IMR-90 (cell line): ENCODE measurements at regions not wholly inside any gene's neighbourhood (a gene's known extent, or its start where the extent isn't known, plus 50 kb on each side); places are given as distances from the start of the nearest gene placed in this dataset.

Experiments used
- ATAC-seq: fragments of 200-7000 bp; cut with Tn5 transposase; 2 replicates; pipeline ENCODE4 v1.9.1; 2020; ENCODE audit warnings: low read depth, mild to moderate bottlenecking, moderate library complexity
- BruUV-seq: library from RNA; stranded (reverse); fragments of 400-500 nt; replicated peaks from 2 replicates; lab custom pipeline; 2021; lab: Mats Ljungman, UMichigan
- CTCF ChIA-PET: fragments of 300-600 bp; formaldehyde crosslinking; extraction: SDS; loops from one replicate; lab custom pipeline; 2021; ENCODE audit warnings: antibody characterized with exemption; lab: Yijun Ruan, JAX
- POLR2A ChIA-PET: fragments of 300-600 bp; sonication (Branson Sonifier 250); formaldehyde crosslinking; loops from one replicate; lab custom pipeline; 2022; ENCODE audit warnings: antibody characterized with exemption; ENCODE audit not compliant: unreplicated experiment; lab: Charles Lee
- DNase-seq: peaks from one replicate; pipeline ENCODE4 v3.0.0; 2013
- H2AFZ ChIP-seq: replicated peaks from 2 replicates; pipeline ENCODE3; 2013; ENCODE audit warnings: low read length, mild to moderate bottlenecking; ENCODE audit not compliant: poor library complexity
- H2AK5ac ChIP-seq: 2 replicates; pipeline ENCODE4 v1.6.1; 2013; ENCODE audit warnings: low read depth, low read length, inconsistent platforms
- H2AK9ac ChIP-seq: replicated peaks from 2 replicates; pipeline ENCODE3; 2013; ENCODE audit warnings: mild to moderate bottlenecking, low read depth, low read length, moderate library complexity; ENCODE audit not compliant: poor library complexity
- H2BK120ac ChIP-seq: 2 replicates; pipeline ENCODE4 v1.6.1; 2013; ENCODE audit warnings: low read depth, low read length, inconsistent platforms
- H2BK15ac ChIP-seq: 3 replicates; pipeline ENCODE4 v1.6.1; 2013; ENCODE audit warnings: low read depth, low read length, inconsistent platforms
- H2BK20ac ChIP-seq: 2 replicates; pipeline ENCODE4 v1.6.1; 2013; ENCODE audit warnings: low read depth, mild to moderate bottlenecking, inconsistent platforms, low read length, moderate library complexity
- H2BK5ac ChIP-seq: 2 replicates; pipeline ENCODE4 v1.6.1; 2013; ENCODE audit warnings: mild to moderate bottlenecking, low read depth, low read length, inconsistent platforms; ENCODE audit not compliant: poor library complexity, severe bottlenecking
- H3K14ac ChIP-seq: replicated peaks from 2 replicates; pipeline ENCODE4 v1.6.1; 2013; ENCODE audit warnings: low read depth, low read length, inconsistent platforms
- H3K18ac ChIP-seq: 2 replicates; pipeline ENCODE4 v1.6.1; 2013; ENCODE audit warnings: low read depth, low read length, control low read depth
- H3K23ac ChIP-seq: 2 replicates; pipeline ENCODE4 v1.6.1; 2013; ENCODE audit warnings: low read depth, low read length, inconsistent platforms
- H3K27ac ChIP-seq: 2 replicates; pipeline ENCODE4 v1.5.1; 2013; ENCODE audit warnings: mild to moderate bottlenecking, control low read depth, low read length; ENCODE audit not compliant: insufficient read depth
- H3K27me3 ChIP-seq: 2 replicates; pipeline ENCODE4 v1.6.1; 2013; ENCODE audit warnings: low read length; ENCODE audit not compliant: control insufficient read depth, insufficient read depth
- H3K36me3 ChIP-seq: 2 replicates; pipeline ENCODE4 v1.6.1; 2013; ENCODE audit warnings: low read length, mixed read lengths; ENCODE audit not compliant: control insufficient read depth, insufficient read depth
- H3K4ac ChIP-seq: 2 replicates; pipeline ENCODE4 v1.6.1; 2013; ENCODE audit warnings: low read depth, low read length, inconsistent platforms
- H3K4me1 ChIP-seq: 2 replicates; pipeline ENCODE4 v1.6.1; 2013; ENCODE audit warnings: low read length, mixed read lengths; ENCODE audit not compliant: control insufficient read depth, insufficient read depth
- H3K4me2 ChIP-seq: 2 replicates; pipeline ENCODE4 v1.6.1; 2013; ENCODE audit warnings: low read depth, mild to moderate bottlenecking, control low read depth, low read length, moderate library complexity
- H3K4me3 ChIP-seq: 2 replicates; pipeline ENCODE4 v1.5.1; 2013; ENCODE audit warnings: low read depth, mild to moderate bottlenecking, control low read depth, low read length, moderate library complexity; ENCODE audit not compliant: insufficient read depth
- H3K56ac ChIP-seq: 2 replicates; pipeline ENCODE4 v1.6.1; 2013; ENCODE audit warnings: low read length, inconsistent platforms; ENCODE audit not compliant: insufficient read depth; ENCODE audit errors: extremely low read depth
- H3K79me1 ChIP-seq, 2 experiments: 2 replicates each; pipeline ENCODE4 v1.6.1; 2013; ENCODE audit warnings: low read length in 2 of 2, inconsistent platforms in 1 of 2, low read depth in 1 of 2
- H3K9ac ChIP-seq: 2 replicates; pipeline ENCODE4 v1.6.1; 2013; ENCODE audit warnings: low read depth, low read length, control low read depth
- H3K9me1 ChIP-seq: 2 replicates; pipeline ENCODE4 v1.6.1; 2013; ENCODE audit warnings: low read length, inconsistent platforms; ENCODE audit not compliant: insufficient read depth
- H3K9me3 ChIP-seq: 2 replicates; pipeline ENCODE4 v1.6.1; 2013; ENCODE audit warnings: low read length; ENCODE audit not compliant: control insufficient read depth, insufficient read depth
- H4K20me1 ChIP-seq: 2 replicates; pipeline ENCODE4 v1.6.1; 2013; ENCODE audit warnings: low read length, inconsistent platforms; ENCODE audit not compliant: insufficient read depth
- H4K5ac ChIP-seq: 2 replicates; pipeline ENCODE4 v1.6.1; 2013; ENCODE audit warnings: mild to moderate bottlenecking, low read depth, low read length, control low read depth
- H4K8ac ChIP-seq, 2 experiments: 2 replicates each; pipeline ENCODE4 v1.6.1; 2013; ENCODE audit warnings: low read depth in 2 of 2, low read length in 2 of 2, control low read depth in 1 of 2, inconsistent platforms in 1 of 2
- H4K91ac ChIP-seq: 2 replicates; pipeline ENCODE4 v1.6.1; 2013; ENCODE audit warnings: low read depth, low read length, inconsistent platforms; ENCODE audit not compliant: insufficient read depth
- CEBPB ChIP-seq: IDR thresholded peaks from 2 replicates; pipeline ENCODE4 v1.6.1; 2012; ENCODE audit warnings: low read depth, low read length, improper control_type of control experiment
- NFE2L2 ChIP-seq: fragments of 150-350 bp; IDR thresholded peaks from 2 replicates; pipeline ENCODE4 v1.6.1; 2016; ENCODE audit warnings: low read depth, mild to moderate bottlenecking, low read length
- RFX5 ChIP-seq: IDR thresholded peaks from 2 replicates; pipeline ENCODE4 v1.8.0; 2012; ENCODE audit warnings: low read depth, mild to moderate bottlenecking, low read length, moderate library complexity
- USF2 ChIP-seq: fragments of 150-350 bp; IDR thresholded peaks from 2 replicates; pipeline ENCODE4 v1.6.1; 2017; ENCODE audit warnings: mild to moderate bottlenecking, antibody characterized with exemption, low read length, low read depth
- WGBS, 2 experiments: methylation state at CpG; one replicate each; pipeline versions ENCODE4 v1.1.5 to v1.1.7; 2013; ENCODE audit warnings: missing lambda C conversion rate in 2 of 2; ENCODE audit not compliant: insufficient read length in 1 of 2; ENCODE audit errors: extremely low coverage in 2 of 2; 5-methylcytosine and 5-hydroxymethylcytosine counted together
- dilution Hi-C: fragments of 300-500 bp; cut with HindIII; formaldehyde crosslinking; loops from one replicate; pipeline ENCODE4 v1.14.3; 2018; ENCODE audit warnings: low sequenced_read_pairs; ENCODE audit not compliant: unreplicated experiment
- in situ Hi-C: fragments of 300-500 bp; cut with MboI; formaldehyde crosslinking; loops from 3 replicates; pipeline ENCODE4 v1.14.3; 2019; ENCODE audit warnings: low sequenced_read_pairs, inconsistent platforms, mixed read lengths
- intact Hi-C: fragments of 100-400 bp; cut with micrococcal nuclease; formaldehyde crosslinking; loops from 2 replicates; pipeline ENCODE4 v1.10.0; 2022

DNA sequence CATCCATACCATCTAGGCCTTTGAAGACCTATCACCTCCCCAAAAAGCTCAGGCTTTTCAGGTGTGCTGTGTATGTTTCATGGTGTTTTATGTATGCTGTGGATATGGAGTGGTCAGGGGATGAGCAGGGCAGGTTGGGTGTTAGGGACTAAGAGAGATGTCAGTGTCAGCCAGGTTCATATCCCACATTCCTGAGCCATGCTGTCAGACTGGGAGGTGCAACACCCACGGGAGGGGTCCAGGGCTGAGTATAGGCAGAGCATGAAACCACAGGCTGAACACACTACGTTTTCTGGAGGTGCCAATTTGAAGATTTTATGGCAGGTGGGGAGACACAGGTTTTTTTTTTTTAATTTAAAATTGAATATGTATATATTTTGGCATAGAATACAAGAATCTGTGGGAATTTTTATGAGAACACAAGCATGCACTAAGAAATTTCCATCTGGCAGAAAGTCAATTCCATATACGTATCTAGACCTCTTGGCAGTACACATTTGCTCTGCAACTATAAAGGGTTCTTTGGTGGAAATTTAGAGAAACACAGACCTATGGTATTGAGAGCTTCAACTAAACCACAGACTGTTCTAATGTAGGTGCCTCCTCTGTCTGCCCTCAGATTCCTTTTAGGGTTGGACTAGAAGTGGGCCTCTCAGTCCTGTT is 101.9 kb upstream of the RNU6-1 start:
- no peak overlapping the region for H2BK20ac ChIP-seq
- intact Hi-C loops: no loop called here
- dilution Hi-C loops: no loop called here
- no peak overlapping the region for H3K4me2 ChIP-seq
- H2BK120ac ChIP-seq: no peak overlapping the region
- in situ Hi-C loops: no loop called here
- no peak overlapping the region for H2BK5ac ChIP-seq
- no peaks in the 10 kb centered on the region for H3K9me1 ChIP-seq
- H3K14ac ChIP-seq: no peak overlapping the region
- no peaks in the 10 kb centered on the region; the same call in 1 of the 2 replicates for H4K20me1 ChIP-seq
- no peak overlapping the region for H3K9ac ChIP-seq
- no peak overlapping the region for H3K56ac ChIP-seq
- H2BK15ac ChIP-seq: no peak overlapping the region
- CTCF ChIA-PET: no interaction called here
- no CpG with 5 or more reads among the region's 3 CpGs for WGBS, 2 experiments
- no peak overlapping the region for H2AK5ac ChIP-seq
- H3K79me1 ChIP-seq: no peaks in the 10 kb centered on the region
- ATAC-seq (peak; percentile 19; the same call in 1 of the 2 replicates), DNase-seq (peak; percentile 12)
- H3K27me3 ChIP-seq: peaks cover 2% of the 10 kb centered on the region
- H3K4ac ChIP-seq: no peak overlapping the region
- no peaks in the 10 kb centered on the region for H3K36me3 ChIP-seq
- no peak for TF ChIP-seq RFX5
- no peak for TF ChIP-seq NFE2L2
- no peak for TF ChIP-seq USF2
- no peak for TF ChIP-seq CEBPB
- no peak overlapping the region for H2AFZ ChIP-seq
- no peak overlapping the region for H3K27ac ChIP-seq
- H4K5ac ChIP-seq: no peak overlapping the region
- no TSS peak for BruUV-seq
- POLR2A ChIA-PET: no interaction called here
- H3K9me3 ChIP-seq: no peaks in the 10 kb centered on the region
- H4K8ac ChIP-seq: no peak overlapping the region
- no peak overlapping the region for H3K23ac ChIP-seq
- H3K4me3 ChIP-seq: no peak overlapping the region
- peaks cover 4% of the 10 kb centered on the region for H3K4me1 ChIP-seq
- H3K18ac ChIP-seq: no peak overlapping the region
- H2AK9ac ChIP-seq: no peak overlapping the region
- H4K91ac ChIP-seq: no peak overlapping the region
